ENCODE measurements at regions not wholly inside any gene's neighbourhood (a gene's known extent, or its start where the extent isn't known, plus 50 kb on each side); places are given as distances from the start of the nearest gene placed in this dataset.

- in situ Hi-C loops (cut with HindIII; ENCODE audit: low pct_unique_long_range_greater_than_20kb, low sequenced_read_pairs), result no loop called here
- DNase-seq (ENCODE audit: low read depth, low spot score), result no peak
Measured at GRCh38 chr3:141418751-141419150, 50.4 kb downstream of the ZBTB38 start.

GRCh38 chr3:141419946-141420345, 51.6 kb downstream of the ZBTB38 start:
- DNase-seq (ENCODE audit: low read depth, low spot score), result no peak
- in situ Hi-C loops (cut with HindIII; ENCODE audit: low pct_unique_long_range_greater_than_20kb, low sequenced_read_pairs), result no loop called here

DNA sequence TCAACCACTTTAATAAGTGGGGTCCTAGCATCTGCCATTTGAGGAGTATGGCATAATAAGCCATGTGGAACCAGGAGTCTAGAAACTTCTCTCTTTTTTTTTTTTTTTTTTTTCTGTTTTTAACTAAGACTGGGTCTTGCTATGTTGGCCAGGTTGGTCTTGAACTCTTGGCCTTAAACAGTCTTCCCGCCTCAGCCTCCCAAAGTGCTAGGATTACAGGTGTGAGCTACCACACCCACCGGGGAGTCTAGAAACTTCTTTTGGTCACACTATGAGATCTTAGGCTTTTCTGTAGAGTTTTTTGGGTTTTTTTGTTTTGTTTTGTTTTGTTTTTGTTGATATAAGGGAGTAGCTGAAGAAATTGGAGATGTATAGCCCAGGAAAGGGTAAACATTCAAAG, 52.9 kb downstream of the ZBTB38 start:
- in situ Hi-C loops (cut with HindIII; ENCODE audit: low pct_unique_long_range_greater_than_20kb, low sequenced_read_pairs), result no loop called here
- DNase-seq (ENCODE audit: low read depth, low spot score), result no peak

GRCh38 chr3:141421639-141422319, 53.5 kb downstream of the ZBTB38 start:
- in situ Hi-C loops (cut with HindIII; ENCODE audit: low pct_unique_long_range_greater_than_20kb, low sequenced_read_pairs), result no loop called here
- no peak for DNase-seq (ENCODE audit: low read depth, low spot score)

- DNase-seq (ENCODE audit: low read depth, low spot score), result no peak
- in situ Hi-C loops (cut with HindIII; ENCODE audit: low pct_unique_long_range_greater_than_20kb, low sequenced_read_pairs), result no loop called here
Measured at GRCh38 chr3:141422961-141423582, 54.8 kb downstream of the ZBTB38 start.

DNA sequence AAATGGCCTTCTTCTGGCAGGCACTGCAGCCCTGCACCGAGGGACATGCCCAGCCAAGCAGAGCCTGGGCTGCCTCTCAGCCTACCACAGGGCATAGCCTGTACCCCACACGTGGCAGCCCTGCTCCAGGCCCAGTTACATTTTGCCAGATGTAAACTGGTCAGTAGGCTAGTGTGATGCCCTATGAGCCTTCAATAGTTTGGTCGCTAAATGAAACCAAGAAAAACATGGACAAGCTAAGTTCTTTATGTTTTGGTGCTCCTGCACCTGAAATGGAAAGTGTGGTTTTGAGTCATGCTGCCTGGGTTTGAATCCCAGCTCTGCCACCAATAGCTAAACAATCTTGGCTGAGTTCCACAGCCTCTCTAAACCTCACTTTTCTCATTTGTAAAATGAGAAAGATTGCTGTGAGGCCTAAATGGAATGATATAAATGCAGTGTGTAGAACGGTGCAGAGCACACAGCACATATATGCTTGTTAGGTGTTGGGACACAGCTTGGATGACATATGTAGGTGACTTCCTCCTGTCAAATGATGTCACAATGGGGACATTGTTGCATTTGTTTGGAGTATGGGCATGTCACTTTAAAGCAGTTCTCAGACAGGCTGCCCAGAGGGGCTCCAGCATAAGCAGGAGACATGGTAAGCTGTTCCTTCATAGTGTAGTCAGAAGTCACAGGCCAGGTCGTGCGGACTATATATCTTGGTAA, 57.4 kb downstream of the ZBTB38 start:
- in situ Hi-C loops (cut with HindIII; ENCODE audit: low pct_unique_long_range_greater_than_20kb, low sequenced_read_pairs), result no loop called here

DNA sequence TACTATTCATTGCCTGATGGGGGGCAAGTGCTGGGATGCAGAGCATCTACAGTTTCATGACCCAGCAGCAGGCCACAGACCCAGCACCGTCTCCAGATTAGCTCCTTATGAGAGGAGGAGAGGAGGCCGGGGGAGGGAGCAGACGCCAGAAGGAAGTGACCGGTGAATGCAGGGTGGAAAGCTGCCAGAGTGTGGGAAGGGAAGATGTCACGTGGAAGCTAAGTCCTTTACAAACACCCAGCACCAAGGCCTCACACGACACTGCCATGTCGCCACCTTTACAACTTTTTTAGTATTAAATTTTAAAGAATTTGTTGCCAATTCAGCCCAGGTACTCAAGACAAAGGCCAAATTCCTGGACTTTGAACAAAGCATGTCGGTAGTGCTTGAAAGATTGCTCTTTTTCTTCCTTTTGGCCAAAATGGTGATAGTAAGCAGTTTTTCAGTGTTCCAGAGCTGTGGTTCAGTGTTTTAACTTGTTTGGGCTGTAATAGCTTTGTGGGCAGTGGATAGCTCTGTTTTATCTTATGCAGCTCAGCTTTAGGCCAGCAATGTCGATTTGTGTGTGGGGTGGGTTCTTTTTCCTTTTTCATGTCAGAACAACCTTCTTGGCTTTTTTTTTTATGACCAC, 58.2 kb downstream of the ZBTB38 start:
- peak; percentile 64 for DNase-seq (ENCODE audit: low read depth, low spot score)

More for the DNA sequence above, 57.4 kb downstream of the ZBTB38 start:
- DNase-seq (ENCODE audit: low read depth, low spot score), result no peak

DNA sequence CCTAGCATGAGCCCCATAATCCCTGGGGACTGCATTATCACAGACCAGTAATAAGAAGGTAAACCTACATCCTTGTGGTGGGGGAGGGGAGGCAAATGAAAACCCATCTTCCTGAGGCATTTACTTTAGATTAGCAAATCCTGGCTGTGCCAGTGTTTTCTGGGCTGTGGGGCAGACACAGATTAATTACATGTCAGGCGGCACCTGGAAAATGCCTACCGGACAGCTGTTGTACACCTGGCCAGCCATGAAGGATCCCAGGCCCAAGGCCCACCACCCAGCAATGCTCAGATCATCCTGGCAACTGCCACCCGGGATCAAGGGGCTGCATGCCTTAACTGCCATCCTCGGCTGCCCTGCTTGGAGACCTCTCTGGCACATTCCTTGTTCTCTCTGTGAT, 59.1 kb upstream of the RASA2 start:
- in situ Hi-C loops (cut with HindIII; ENCODE audit: low pct_unique_long_range_greater_than_20kb, low sequenced_read_pairs), result no loop called here
- DNase-seq (ENCODE audit: low read depth, low spot score), result no peak

More for the DNA sequence above, 58.2 kb downstream of the ZBTB38 start:
- in situ Hi-C loops (cut with HindIII; ENCODE audit: low pct_unique_long_range_greater_than_20kb, low sequenced_read_pairs), result no loop called here

GRCh38 chr3:141429371-141430035, 57.3 kb upstream of the RASA2 start:
- DNase-seq (ENCODE audit: low read depth, low spot score), result no peak
- in situ Hi-C loops (cut with HindIII; ENCODE audit: low pct_unique_long_range_greater_than_20kb, low sequenced_read_pairs), result no loop called here

- no peak for DNase-seq (ENCODE audit: low read depth, low spot score)
- in situ Hi-C loops (cut with HindIII; ENCODE audit: low pct_unique_long_range_greater_than_20kb, low sequenced_read_pairs), result no loop called here
Measured at GRCh38 chr3:141430316-141430715, 56.5 kb upstream of the RASA2 start.

DNA sequence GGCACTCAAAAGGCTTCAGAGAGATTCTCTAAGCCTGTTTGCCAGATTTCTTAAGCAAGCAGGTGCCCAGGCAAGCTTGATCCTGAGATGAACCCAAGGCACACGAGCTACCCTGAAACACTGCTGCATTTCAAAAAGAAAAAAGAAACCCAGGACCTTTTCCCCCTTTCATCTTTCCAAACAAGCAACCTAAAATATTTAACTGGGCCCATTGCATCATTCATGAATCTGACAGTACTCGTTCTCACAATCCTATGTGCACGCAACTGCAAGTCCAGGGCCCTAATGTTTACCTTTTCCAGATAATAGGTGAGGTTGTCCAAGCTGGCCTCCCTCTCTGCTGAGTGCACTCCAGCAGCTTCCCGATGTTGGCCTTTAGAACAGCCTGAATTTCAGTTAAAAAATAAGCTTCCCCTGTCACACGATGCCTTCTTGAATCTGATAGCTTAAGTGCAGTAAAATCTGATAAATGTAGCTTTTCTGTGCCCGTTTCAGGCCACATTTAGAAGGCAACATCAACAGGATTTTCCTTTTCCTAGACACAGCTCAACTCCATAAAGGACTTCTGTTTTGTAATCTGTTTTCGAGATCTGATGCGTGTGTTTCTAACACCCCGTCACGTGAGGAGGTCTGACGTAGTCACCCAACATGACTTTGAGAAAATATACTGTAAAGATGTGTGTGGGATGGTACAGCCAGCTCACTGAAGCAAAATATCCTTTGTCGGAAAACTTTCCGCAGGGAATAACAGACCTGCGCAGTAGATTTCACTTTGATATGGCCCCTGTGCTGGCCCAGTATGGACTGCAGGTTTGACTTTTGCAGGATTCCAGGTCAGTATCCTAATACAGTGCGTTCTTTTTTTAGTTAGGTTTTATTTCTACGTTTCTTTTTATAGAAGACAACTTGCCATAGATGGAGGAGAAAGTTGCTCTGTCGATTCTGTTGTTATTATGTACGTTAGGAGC, 55.1 kb upstream of the RASA2 start:
- DNase-seq (ENCODE audit: low read depth, low spot score), result peak; percentile 95
- in situ Hi-C loops (cut with HindIII; ENCODE audit: low pct_unique_long_range_greater_than_20kb, low sequenced_read_pairs), result no loop called here

DNA sequence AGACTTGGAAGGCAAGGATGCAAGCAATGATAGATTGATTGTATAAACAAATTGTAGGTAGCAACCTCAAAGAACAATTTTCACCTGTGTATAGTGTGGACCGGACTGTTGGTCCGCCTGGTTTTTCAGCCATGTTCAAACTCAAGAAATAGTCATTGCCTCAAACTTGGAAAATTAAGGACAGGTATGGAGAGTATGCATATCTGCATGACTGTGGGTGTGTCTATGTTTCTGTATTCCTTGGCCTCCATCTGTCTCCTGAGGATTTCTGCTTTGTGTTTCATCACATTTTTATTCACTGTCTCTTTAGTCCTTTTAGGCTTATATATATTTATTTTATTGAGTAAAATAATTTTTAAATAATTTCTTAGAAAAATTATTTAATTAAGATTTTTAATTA, 53.9 kb upstream of the RASA2 start:
- in situ Hi-C loops (cut with HindIII; ENCODE audit: low pct_unique_long_range_greater_than_20kb, low sequenced_read_pairs), result no loop called here
- DNase-seq (ENCODE audit: low read depth, low spot score), result no peak

DNA sequence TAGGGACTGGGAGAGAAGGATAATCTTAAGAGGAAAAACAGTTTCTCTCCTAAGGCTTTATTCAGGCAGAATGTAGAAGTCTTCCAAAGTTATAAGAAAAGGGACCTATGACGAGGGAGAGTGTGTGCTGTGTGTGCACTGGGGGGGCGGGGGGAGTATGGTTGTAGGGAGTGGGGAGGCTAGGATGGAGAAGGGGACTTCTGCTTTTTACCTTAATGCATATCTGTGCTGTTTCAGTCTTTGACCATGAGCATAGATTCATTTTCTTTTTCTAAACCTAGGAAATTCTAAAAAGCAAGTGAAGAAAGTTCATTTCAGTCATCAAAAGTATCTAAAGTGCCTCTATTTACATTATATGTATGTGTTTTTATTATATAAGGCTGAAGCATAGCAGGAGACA, 52.6 kb upstream of the RASA2 start:
- no peak for DNase-seq (ENCODE audit: low read depth, low spot score)
- in situ Hi-C loops (cut with HindIII; ENCODE audit: low pct_unique_long_range_greater_than_20kb, low sequenced_read_pairs), result no loop called here

- in situ Hi-C loops (cut with HindIII; ENCODE audit: low pct_unique_long_range_greater_than_20kb, low sequenced_read_pairs), result no loop called here
- no peak for DNase-seq (ENCODE audit: low read depth, low spot score)
Measured at GRCh38 chr3:141436180-141436579, 50.6 kb upstream of the RASA2 start.
